Stimulated activated CD4-positive, alpha-beta T cell treated with anti-CD3 and anti-CD28 coated beads, Interleukin-15, amount 100 ng/mL, for 24 hours (primary cell): ENCODE measurements at regions not wholly inside any gene's neighbourhood (a gene's known extent, or its start where the extent isn't known, plus 50 kb on each side); places are given as distances from the start of the nearest gene placed in this dataset.

Experiments
- DNase-seq: peaks from one replicate; pipeline ENCODE4 v3.0.0-alpha.2; 2020

DNA sequence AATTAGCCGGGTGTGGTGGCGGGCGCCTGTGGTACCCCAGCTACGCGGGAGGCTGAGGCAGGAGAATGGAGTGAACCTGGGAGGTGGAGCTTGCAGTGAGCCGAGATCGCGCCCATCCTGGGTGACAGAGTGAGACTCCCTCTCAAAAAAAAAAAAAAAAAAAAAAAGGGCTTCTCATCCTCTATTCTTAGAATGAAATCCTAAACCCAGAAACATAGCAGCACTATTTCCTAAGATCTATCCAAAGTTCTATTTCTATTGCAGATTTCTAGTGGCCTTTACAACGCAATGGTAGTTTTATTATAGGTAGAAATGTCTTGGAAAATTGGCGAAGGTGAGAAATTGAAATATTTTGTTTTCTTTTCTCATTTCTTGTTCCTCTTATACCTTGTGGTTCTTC is 501.0 kb upstream of the SETBP1 start:
- no peak for DNase-seq

DNA sequence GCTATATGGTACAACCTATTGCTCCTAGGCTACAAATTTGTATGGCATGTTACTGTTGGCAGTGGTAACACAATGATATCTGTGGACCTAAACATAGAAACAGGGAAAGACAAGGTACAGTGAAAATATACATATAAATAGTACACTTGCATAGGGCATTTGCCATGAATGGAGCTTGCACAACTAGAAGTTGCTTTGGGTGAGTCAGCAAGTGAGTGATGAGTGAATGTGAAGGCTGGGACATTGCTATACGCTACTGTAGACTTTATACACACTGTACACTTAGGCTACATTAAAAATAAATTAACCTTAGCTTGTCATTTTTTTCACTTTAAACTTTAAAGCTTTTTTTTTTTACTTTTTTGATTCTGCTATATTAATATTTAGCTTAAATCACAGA is 500.0 kb upstream of the SETBP1 start:
- no peak for DNase-seq

DNA sequence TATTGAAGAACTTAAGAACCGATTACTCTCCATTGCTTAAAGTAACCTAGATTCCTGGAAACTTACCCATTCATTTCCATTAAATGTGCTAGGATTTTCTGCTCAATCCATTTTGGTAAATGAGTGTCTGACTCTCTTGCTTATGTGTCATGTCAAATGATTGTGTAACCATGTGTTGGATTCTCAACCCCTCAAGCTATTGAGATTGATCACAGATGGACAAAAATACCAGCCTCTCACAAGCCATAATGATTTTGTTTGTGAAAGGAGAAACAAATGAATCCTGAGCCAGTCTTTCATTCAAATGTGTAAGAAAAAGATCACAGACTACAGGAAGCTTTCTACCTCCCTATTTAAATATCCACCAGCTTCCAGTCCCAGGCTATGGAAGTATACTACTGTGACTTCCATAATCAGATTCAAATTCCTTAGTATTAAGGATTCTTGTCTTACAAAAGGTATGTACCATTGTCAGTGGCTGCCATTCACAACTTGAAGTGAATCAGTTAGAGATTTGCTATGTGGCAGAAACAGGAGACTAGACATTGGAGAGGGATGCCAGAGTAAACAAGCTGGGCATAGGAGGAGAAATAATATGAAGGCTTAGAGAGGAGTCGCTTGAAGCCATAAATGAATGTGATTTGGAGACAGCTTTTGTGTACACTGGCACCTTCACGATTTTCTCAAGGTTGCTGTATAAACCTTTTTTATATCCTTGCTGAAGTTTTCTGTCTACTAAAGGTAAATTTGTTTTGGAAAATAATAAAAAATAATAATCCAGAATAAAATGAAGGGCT is 498.5 kb upstream of the SETBP1 start:
- DNase-seq: no peak

DNA sequence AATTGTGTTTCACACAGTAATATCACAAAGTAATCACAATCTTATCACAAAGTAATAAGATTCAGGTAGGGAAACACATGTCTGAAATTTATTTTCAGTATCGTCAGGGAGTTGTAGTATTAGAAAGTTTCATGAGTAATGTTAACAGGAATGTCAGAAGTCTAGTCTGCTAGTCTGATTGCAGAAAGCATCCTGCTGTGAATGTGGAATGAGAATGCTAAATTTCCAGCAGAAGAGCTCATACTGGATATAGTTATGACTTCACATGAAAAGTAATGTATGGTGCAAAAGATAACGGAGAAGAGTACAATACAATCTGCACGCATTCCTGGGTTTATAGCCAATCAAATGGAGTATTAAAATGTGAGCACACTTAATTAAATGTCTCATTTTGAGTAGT is 494.7 kb upstream of the SETBP1 start:
- no peak for DNase-seq

DNA sequence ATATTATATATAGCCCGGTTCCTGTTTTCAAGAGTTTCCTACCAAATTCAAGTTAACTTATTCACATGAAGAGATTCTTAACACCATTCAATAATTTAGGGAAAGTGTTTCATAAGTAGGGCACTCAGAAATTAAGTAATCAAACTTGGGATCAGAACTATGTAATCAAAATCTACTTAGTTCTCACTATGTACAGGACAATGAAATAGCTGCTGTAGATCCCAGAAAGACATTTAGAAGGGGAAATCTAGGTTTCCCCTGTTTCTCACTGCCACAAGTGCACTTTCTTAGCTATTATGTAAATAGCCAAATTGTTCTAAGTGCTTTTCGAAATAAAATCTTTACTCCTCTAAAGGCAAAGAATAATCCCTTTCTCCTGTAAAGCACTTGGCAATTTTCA is 493.6 kb upstream of the SETBP1 start:
- no peak for DNase-seq

DNA sequence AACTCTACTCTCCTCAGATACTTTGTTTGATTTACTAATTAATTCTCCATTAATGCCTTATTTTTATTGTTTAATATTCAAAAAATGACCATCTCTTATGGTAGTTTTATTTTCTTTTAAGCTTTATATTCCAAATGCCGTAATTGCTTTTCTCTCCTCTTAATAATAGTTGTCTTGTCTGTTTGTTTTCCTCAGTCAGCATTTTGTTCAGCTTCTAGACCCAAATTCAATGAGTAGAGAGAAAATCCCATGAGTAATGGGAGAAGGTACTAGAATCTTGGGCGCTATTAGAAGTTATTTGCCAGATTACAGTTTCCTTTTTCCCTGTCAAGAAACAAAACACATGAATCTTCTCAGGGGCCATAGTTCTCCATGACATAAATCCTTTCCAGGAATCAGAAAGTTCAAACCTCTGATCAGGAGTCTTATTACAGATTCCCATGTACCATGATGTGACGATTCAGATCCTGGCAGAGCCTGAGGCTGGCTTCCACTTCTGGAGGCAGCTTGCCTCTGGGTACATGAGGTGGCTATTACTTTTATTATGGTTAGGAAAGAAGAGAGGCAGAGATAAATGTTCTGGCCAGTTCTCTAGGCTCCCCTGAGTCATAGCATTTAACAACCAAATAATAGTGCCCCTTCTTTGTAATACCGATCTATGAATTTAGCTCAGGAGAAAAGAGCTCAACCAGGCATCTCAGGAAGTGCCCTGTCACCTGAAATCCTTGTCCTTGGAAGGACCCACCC is 485.1 kb upstream of the SETBP1 start:
- DNase-seq: no peak

DNA sequence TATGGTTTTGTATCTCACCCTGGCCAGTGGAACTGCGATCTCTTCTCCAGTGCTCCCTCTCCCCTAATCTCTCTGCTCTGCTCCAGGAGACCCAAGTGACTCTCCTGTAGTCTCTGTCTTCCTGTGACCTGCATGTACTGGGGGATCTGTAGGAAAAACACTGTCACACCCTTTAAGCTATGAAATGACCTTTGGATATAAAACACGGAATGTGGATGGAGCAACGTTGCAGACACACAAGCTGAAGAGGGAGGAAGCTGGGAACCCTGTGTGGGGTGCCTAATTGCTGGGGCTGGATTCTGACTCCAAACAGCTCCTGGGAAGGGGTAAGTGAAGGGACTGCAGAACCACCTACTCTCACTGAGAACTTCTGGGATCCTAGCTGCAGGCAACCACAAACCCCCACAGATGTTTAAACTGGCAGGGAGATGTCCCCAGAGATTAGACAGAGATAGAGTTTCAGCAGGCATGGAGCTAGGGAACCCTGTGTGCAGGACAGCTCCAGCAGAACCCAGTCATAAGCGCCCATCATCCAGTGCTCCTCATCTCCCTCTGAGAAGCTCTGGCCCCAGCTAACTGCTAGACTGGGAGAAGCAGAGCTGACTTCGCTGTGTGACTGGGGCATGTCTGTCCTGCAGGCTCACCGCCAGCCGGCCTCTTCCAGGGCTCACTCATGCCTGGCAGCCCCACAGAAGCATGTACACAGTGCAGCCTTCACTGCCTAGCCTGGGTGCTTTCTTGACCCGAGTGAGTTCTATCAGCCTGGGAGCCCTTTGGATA is 482.7 kb upstream of the SETBP1 start:
- no peak for DNase-seq

DNA sequence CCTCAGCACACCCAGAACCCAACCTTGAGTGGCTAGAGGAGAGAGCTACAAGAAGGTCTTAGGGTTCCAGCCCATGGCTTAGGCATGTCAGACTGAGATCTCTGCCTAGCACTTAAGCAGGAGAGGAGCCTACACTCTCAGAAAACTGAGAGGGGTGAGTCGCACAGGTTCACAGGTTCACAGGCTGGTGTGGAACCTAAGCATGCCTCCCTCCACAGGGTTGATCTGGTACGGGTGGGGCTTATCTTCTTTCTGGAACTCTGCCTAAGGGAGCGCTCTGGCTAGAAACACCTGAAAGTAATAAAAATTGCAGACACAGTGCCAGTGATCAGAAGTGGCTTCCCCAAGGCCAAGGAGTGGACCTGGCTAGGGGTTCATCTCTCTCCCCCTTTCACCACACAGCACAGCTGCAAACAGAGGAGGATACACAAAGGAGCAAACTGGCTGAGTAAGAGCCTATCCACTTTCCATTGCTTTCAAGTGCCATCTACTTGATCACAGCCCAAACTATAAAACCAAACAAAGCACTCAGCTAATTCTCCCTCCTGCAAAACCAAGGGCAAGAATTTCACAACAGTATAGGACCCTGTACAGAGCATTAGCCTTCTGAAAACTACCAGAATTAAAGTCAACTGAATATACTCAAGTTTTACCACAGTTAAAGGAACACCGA is 481.9 kb upstream of the SETBP1 start:
- no peak for DNase-seq

DNA sequence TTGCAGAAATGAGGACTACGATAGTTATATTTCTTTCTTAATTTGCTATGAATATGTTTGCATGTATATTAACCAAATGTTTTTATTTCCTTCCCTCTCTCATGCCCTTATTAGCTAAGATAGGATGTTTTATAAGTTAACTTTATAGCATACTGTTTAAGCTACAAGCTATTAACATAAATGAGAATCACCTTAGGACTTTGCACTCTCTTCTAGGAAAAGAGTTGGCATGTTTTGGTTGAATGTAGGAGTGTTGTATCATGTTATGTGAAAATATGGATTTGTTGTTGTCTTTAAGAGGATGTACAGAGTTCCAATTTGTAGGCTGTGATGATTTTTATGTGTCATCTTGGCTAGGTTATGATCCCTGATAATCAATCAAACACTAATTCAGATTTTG is 467.4 kb upstream of the SETBP1 start:
- DNase-seq: no peak

DNA sequence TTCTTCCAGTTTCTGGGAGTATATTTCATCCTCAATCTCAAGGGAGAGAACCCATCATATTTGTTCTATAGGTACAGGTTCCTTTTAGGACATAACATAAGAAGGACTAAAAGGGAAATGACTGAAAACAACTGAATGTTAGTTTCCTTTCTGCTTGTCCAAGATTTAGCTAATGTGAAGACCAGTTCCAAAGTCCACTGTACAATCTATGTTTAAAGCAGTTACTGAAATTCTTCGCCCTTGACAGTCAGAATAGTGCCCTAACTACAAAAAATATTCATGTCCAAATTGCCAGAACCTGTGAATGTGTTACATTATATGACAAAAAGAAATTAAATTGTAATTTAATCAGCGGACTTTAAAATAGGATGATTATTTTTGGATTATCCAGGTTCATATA is 466.3 kb upstream of the SETBP1 start:
- DNase-seq: no peak

DNA sequence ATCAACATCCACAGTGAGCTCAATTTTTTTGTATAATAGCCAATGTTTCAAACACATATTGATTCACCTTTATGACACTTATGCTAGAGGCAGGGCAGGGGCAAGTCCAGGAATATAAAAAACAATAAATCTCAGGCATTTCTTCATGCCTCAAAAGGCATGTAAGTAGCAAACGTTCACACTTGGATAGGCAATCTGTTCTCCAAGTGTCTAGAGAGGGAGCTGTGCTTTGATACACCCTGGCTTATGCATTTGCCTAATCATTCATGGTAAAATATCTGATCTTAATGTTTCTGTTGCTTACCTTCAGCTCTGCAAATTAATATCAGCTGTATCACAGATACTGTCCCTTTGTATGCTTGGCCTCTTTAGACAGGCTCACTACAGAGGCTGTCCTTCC is 464.5 kb upstream of the SETBP1 start:
- no peak for DNase-seq

DNA sequence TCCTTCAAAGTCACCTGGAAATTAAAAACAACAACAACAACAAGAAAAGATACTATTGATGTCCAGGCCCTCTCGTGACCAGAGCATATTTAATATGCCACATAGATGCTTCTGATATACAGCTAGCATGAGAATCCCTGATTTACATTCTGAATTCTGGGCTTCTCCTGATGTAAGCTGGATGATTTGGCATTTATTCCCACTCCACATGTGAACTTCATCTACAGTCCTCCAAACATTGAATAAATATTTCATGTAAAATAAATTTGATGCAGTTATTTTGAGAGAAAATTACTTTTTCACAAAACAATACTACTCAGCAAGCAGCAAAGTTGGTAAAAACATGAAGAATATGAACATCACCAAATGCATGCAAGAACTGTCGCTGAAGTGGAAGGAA is 453.2 kb upstream of the SETBP1 start:
- no peak for DNase-seq

DNA sequence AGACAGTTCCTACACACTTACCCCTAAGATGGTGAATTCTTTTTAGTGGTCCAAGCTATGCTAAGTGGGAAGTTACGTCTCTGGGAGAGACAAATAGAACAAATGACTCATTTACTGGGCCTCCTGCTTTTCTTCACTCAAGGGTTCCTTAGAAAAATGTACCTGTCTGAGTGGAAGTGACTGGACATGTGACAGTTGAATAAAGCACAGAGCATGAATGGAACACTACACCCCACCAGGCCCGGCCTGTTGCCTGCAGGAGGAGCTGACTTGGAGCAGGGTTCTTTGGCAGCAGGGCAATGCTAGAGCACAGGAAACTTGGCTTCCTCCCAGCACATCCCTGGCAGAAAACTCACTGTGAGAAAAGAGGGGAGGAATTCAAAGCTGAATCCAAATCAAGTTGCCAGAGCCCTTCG is 451.0 kb upstream of the SETBP1 start:
- no peak for DNase-seq

DNA sequence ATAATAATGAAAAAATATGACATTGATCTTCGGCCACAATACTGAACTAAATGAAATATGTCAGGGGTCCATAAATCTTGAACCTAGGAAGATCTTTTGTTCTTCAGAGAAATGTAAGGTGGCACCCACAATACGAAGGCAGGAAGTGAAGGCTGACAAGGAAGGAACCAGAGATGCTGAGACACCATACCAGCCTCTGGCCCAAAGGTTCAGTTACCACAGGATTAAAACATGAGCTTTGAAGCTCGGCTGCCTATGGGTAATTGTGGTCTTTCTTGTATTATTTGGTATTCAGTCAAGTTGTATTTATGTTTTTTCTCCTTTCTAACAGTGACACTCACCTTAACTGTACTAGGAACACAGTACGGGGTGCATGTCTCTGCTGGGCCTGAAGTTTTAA is 448.8 kb upstream of the SETBP1 start:
- DNase-seq: no peak

DNA sequence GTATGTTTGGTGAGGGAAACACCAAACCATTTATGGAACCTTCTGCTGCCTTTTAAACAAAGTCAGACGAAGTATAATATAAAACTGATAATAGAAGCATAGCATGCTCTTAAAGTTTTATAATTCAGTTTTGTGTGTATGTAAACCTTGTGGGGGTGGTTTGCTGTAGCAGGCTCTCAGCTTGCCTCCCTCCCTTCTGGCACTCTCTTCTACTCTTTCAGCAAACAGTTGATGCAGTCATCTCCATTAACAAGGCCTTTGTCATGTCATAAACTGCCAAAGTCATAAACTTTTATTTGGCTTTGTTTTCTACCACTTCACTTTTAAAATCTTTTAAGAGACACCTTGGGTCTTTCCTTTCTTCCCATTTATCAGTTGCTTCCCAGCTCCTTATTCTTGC is 448.2 kb upstream of the SETBP1 start:
- no peak for DNase-seq

DNA sequence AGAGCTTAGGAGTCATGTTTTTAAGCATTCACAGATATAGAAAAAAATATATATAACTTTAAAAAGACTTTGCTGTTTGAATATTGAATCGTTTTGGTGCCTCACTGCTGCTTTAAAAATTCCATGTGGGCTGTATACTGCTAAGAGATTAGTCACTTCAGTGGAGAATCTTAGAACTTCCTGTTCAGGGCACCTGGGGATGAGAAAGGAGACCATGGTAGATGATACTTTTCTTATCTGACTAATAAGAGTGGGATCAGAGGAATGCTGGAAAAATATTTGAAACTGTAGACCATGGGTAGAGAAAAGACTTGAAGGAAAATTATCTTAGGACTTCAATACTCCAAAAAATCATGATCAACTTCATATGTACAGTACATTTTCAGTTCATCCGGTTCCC is 442.2 kb upstream of the SETBP1 start:
- no peak for DNase-seq

DNA sequence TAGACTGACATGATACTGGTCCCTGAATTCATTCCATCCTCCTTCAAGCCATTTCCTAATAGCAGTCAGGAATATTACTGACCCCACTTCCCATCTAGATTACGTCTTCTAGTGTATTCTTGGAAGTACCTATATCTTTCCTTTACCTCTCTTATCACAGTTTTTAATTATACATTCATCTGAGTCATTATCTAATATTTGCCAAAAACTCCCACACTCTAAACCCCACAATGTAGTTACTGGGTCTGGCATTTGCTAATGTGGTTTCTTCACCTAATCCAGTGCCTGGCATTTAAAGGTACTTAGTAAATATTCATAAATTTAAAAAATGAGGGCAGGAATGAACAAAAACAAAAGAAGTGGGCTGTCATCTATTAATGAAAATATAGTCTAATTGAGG is 441.8 kb upstream of the SETBP1 start:
- no peak for DNase-seq

DNA sequence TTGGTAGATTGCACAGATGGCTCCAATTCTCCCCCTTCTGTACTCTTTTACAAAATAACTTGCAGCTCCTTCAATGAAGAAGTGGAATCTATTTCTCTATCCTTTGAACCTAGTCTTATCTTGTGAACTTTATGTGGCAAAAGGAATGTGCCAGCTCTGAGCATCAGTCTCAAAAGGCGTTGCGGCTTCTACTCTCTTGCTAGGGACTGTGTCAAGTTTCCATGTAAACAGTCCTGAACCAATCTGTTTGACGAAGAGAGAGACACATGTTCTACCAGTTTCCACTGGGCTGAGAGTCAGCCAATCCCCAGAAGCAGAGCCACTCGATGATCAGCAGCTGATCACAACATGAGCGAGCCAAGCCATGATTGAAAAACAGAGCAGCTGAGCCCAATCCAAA is 439.7 kb upstream of the SETBP1 start:
- no peak for DNase-seq

DNA sequence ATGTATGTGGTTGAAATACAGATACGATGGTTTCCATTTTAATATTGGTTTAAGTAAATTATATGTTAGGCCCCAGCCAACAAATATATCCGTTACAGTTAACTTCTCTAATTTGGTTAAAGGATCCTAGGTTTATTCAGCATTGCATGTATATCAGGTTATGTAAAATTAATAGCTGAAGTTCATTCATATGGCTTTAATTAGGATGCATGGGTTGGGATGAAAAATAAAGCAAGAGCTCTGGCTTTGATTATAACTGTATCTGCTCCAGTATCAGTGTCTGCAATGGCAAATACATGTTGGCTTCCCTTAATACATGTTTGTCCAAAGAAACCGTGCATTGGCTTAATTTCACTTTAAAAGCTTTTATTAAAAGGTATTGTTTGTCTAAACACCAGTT is 435.7 kb upstream of the SETBP1 start:
- DNase-seq: no peak

DNA sequence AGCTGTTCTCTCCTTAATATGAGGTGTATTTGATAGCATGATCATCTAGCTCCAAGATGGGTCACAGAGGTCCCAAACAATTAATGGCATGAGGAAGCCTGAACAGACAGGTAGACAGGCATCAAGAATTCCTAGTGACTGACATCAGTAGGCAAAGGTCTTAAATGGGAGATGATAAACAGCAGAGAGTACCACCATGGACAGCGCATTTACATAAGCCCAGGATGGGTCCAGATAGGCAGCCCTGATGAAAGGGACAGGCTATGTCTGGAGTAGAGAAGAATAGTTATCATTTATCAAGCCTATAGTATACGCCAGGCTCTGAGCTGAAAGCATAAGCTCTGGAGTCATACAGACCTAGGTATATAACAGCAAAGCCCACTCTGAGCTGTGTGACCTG is 434.7 kb upstream of the SETBP1 start:
- DNase-seq: no peak

DNA sequence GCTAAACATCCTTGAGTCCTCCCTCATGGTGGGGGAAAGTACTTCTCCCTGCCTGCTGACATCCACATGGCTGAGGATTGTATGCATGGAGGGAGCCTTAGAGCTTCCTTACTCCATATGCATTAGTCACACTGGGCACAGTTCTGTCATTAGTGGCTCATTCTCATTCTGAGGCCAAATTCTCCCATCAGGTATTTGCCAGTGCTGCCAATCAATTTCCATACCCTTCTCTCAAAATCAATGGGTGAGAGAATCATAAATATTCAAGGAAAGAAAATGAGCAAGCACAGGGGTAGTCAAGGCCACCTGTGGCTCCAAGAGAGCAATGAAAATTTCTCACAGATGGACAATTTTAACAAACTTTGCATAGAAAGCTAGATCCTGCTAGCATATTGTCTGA is 422.6 kb upstream of the SETBP1 start:
- DNase-seq: no peak

DNA sequence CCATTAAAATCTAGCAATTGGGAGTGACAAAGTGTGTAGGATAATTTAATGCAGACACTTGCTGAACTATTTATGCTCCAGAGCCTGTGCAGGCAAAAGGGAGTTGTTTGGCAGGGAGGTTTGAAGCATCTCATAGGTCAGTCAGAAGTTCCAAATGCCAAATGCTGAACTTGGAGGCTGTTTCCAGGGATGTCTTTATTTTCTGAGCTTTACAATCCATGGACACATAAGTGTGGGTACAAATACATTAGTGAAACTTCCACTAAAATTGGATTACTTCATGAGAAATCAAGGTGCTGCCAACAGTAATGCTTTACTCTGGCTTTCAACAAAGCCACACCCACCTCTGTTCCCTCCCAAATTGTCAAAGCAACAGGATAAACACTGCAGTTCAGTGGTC is 422.1 kb upstream of the SETBP1 start:
- DNase-seq: no peak

DNA sequence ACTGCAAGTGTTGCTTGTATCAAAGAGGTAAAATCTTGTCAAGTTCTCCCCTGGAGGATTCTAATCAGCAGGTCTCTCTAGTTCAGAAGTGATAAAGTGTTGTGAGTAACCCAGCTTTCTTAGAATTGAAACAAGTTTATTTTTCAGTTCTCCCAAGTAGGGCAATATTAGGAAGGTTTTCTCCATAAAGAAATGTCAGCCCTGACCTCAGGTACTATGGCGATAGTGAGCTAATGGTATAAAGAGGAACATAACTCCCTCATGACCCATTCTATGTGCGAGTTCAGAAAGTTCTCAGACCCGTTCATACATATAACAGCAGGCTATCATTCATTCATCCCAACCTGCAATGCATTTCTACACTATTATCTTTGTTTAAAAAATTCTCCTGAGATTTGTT is 421.1 kb upstream of the SETBP1 start:
- no peak for DNase-seq
